ENCODE measurements at regions not wholly inside any gene's neighbourhood (a gene's known extent, or its start where the extent isn't known, plus 50 kb on each side); places are given as distances from the start of the nearest gene placed in this dataset.

DNA sequence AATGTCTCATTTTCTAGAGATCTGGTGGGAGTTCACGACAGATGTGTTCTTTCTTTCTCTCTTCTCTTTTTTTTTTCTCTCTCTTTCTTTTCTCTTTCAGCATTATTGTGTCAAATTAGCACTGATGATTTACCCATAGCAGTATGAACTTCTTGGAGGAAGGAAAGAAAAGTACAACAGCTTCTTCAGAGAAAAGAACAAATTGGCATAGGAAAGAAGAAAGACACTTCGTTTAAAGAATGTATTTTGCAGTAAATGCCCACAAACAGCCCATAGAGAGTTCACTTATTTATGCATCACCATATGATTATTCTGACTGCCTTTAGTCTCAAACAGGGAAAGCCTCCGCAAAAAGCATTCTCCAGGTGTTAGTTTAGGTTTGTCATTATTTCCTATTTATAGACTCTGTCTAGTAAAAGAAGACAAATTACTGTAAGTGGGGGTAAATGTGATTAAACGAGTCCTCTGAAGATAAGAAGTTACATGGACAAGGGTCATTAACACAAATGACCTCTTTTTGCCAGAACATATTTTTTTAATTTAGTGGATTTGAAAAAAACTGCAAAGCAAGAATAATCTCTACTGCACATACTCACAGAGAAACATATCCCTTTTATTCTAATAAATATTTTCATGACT is 68.0 kb downstream of the POU5F2 start:
- TF ChIP-seq, protein P1, sequence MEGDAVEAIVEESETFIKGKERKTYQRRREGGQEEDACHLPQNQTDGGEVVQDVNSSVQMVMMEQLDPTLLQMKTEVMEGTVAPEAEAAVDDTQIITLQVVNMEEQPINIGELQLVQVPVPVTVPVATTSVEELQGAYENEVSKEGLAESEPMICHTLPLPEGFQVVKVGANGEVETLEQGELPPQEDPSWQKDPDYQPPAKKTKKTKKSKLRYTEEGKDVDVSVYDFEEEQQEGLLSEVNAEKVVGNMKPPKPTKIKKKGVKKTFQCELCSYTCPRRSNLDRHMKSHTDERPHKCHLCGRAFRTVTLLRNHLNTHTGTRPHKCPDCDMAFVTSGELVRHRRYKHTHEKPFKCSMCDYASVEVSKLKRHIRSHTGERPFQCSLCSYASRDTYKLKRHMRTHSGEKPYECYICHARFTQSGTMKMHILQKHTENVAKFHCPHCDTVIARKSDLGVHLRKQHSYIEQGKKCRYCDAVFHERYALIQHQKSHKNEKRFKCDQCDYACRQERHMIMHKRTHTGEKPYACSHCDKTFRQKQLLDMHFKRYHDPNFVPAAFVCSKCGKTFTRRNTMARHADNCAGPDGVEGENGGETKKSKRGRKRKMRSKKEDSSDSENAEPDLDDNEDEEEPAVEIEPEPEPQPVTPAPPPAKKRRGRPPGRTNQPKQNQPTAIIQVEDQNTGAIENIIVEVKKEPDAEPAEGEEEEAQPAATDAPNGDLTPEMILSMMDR (IDR thresholded peaks at IDR 0.05), result no peak
- no peak for TF ChIP-seq POLR2AphosphoS5 (IDR thresholded peaks at IDR 0.05)
